ENCODE measurements at regions not wholly inside any gene's neighbourhood (a gene's known extent, or its start where the extent isn't known, plus 50 kb on each side); places are given as distances from the start of the nearest gene placed in this dataset.

DNA sequence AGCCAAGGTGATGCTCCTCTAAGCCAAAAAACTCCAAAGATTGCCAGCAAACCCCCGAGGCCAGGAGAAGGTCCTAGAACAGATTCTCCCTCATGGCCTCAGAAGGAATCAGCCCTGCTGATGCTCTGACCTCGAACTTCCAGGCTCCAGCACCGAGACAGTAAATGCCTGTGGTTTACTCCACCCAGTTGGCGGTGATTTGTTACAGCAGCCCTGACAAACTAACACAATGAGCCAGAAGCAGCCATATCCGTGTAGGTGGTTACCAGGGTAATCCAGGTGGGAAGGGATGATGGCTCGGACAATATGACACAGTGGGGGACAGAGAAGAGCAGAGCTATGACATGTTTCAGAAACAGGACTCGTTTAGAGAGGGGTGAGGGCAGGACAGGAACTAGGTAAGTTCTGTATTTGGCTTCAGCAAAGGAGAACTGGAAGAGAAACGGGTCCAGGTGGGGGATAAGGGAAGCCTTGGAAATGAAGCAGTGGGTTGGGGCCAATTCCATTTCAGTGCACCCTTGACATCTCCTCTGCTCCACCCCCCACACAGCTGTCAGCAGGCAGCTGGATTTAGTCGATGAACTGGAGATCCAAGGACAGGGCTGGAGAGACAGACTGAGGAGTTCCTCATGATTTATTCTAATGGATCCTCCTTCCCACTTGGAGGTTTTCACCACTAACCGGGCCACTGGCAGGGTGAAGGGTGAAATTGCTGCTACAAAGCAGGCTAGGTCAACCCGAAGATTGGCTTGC, 179.7 kb upstream of the SH3BP4 start:
- Histone ChIP-seq H3K9me3 (no peaks in the 10 kb centered on the region), H3K27ac (no peak overlapping the region), H3K27me3 (no peaks in the 10 kb centered on the region), H3K4me1 (no peaks in the 10 kb centered on the region), H3K36me3 (no peaks in the 10 kb centered on the region), H3K4me3 (no peak overlapping the region)
- TF ChIP-seq, protein P1, sequence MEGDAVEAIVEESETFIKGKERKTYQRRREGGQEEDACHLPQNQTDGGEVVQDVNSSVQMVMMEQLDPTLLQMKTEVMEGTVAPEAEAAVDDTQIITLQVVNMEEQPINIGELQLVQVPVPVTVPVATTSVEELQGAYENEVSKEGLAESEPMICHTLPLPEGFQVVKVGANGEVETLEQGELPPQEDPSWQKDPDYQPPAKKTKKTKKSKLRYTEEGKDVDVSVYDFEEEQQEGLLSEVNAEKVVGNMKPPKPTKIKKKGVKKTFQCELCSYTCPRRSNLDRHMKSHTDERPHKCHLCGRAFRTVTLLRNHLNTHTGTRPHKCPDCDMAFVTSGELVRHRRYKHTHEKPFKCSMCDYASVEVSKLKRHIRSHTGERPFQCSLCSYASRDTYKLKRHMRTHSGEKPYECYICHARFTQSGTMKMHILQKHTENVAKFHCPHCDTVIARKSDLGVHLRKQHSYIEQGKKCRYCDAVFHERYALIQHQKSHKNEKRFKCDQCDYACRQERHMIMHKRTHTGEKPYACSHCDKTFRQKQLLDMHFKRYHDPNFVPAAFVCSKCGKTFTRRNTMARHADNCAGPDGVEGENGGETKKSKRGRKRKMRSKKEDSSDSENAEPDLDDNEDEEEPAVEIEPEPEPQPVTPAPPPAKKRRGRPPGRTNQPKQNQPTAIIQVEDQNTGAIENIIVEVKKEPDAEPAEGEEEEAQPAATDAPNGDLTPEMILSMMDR (IDR thresholded peaks at IDR 0.05) = no peak
- DNase-seq (ENCODE audit: low spot score) = no peak

DNA sequence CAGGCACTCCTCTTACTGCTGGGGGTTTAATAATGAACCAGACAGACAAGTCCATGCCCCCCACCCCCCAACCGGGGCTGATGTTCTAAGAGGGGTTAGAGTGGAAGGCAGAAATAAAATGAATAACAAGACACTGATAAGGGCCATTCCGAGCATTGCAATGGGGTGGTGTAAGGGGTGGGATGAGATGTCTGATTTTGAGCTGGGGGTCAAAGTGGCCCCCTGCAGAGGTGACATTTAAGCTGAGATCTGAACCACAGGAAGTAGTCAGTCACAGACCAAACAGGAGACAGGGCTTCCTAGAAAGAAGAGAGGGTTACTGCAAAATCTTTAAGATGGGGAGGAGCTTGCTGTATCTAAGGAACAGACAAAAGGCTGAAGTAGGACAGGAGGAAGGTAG, 180.6 kb upstream of the SH3BP4 start:
- H3K9me3 ChIP-seq = no peaks in the 10 kb centered on the region
- no peaks in the 10 kb centered on the region for H3K36me3 ChIP-seq
- no peak overlapping the region for H3K4me3 ChIP-seq
- H3K27me3 ChIP-seq = no peaks in the 10 kb centered on the region
- no peaks in the 10 kb centered on the region for H3K4me1 ChIP-seq
- TF ChIP-seq, protein P1 (IDR thresholded peaks at IDR 0.05) = no peak
- H3K27ac ChIP-seq = no peak overlapping the region
- no peak for DNase-seq (ENCODE audit: low spot score)

DNA sequence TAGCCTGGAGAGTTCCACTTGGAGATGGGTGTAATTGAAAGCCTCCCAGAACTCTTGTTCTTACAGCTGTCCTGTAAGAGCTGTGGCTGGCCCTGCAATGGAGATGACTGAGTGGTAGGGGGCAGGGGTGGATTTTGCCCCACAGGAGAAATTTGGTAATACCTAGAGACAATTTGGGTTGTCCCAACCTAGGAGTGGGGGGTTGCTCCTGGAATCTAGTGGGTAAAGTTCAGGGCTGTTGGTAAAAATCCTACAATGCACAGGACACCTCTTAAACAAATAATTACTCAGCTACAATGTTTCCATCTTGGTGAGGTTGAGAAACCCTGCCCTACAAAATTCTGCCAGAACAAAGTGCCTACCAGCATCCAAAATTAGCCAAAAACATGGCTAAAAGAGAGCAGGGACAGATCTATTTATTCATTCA, 181.1 kb upstream of the SH3BP4 start:
- Histone ChIP-seq H3K4me1 (no peaks in the 10 kb centered on the region), H3K27me3 (no peaks in the 10 kb centered on the region), H3K4me3 (no peak overlapping the region), H3K36me3 (no peaks in the 10 kb centered on the region), H3K9me3 (no peaks in the 10 kb centered on the region), H3K27ac (no peak overlapping the region)
- no peak for DNase-seq (ENCODE audit: low spot score)
- TF ChIP-seq, protein P1 (IDR thresholded peaks at IDR 0.05) = no peak

DNA sequence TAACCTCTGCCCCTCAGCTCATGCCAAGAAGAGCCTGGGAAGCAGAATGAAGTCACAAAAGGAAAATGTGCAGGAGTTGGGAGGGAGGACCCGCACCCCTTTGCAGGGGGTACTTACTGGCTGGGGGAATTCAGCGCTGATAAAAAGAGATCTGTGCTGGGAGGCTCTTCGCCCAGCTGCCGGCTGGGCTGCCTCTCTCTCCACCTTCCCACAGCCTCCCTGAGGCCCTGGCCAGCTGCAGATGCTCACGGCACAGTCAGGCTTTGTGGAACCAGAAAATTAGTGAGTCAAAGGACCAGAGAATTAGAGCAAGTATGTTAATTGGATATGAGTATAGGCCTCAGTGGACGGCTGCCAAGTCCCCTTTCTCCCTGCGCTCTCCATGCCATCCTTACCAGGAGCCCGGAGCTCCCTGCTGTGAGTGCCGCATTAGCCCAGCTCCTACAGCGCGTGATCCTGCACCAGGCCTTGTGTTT, 181.7 kb upstream of the SH3BP4 start:
- Histone ChIP-seq H3K4me1 (no peaks in the 10 kb centered on the region), H3K4me3 (no peak overlapping the region), H3K27ac (no peak overlapping the region), H3K36me3 (no peaks in the 10 kb centered on the region), H3K9me3 (no peaks in the 10 kb centered on the region), H3K27me3 (no peaks in the 10 kb centered on the region)
- DNase-seq (ENCODE audit: low spot score) = no peak
- TF ChIP-seq, protein P1 (IDR thresholded peaks at IDR 0.05) = no peak

DNA sequence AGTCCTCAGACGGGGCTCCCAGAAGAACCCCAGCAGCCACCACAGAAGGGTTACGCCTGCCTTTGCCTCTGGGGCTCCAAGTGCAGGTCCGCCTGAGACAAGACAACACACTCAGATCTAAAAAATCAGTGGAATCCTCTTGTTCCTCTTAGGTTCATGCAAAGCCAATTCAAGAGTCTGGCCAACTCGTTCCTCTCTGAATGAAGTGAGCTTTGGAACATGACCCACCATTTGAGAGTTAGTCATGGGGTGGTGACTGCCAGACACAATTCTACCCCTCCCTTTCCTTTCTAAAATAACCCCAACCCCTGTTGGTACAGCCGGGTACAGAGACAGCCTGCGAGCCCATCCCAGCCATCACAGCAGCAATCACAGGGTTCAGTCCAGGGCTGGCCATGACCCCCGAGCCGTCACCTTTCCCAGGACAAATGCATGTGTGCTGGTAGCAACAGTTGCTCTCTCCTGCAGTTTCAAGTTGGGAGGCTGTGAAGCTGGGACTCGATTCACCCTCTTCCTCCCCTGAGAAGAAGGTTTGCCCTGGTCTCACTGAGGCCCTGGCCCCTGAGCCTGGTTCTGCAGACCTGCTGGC, 183.1 kb upstream of the SH3BP4 start:
- H3K27ac ChIP-seq = no peak overlapping the region
- H3K9me3 ChIP-seq = no peaks in the 10 kb centered on the region
- no peaks in the 10 kb centered on the region for H3K27me3 ChIP-seq
- no peaks in the 10 kb centered on the region for H3K36me3 ChIP-seq
- no peak for DNase-seq (ENCODE audit: low spot score)
- no peaks in the 10 kb centered on the region for H3K4me1 ChIP-seq
- TF ChIP-seq, protein P1 (IDR thresholded peaks at IDR 0.05) = no peak
- H3K4me3 ChIP-seq = no peak overlapping the region

Data from right atrium auricular region (tissue), 2 donors.